ENCODE measurements at regions not wholly inside any gene's neighbourhood (a gene's known extent, or its start where the extent isn't known, plus 50 kb on each side); places are given as distances from the start of the nearest gene placed in this dataset.

DNA sequence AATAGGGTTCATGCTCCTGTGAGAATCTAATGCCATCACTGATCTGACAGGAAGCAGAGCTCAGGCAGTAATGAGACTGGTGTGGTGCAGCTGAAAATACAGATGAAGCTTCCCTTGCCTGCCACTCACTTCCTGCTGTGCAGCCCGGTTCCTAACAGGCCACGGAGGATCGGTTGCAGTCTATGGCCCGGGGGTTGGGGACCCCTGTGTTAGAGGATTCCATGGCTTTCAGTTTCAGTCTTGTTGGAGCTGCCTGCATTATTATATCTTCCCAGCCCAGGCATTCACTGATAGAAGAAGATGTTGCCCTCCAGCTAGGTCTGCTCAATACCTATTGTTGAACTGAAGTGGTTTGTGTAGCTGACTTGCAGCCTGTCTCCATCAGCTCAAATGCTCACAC is 1298.8 kb downstream of the TYW1 start:
- DNase-seq (ENCODE audit: low read depth in 3 of 3) = no peak

- no peak for DNase-seq (ENCODE audit: low read depth in 3 of 3)
Observed at GRCh38 chr7:68304536-68304935, 1293.7 kb upstream of the AUTS2 start.

- DNase-seq (ENCODE audit: low read depth in 3 of 3) = no peak
Observed at GRCh38 chr7:68306692-68307107, 1291.6 kb upstream of the AUTS2 start.

DNA sequence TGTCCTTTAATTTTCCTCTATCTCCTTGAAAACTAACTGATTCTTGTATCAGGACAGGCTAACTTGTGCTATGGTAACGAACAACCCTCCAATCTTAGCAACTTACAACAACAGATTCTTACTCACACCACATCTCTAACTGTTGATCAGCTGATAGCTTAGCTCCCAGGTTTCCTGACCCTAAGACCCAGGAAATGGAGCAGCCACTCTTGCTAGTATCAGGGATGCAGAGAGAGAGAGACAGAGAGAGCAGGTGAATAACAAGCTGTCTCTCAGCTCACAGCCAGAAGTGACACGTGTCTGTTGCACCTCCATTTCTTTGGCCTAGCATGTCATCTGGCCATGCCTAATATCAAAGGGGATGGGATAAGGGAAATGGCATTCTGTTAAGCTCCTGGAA is 1289.0 kb upstream of the AUTS2 start:
- no peak for DNase-seq (ENCODE audit: low read depth in 3 of 3)

DNA sequence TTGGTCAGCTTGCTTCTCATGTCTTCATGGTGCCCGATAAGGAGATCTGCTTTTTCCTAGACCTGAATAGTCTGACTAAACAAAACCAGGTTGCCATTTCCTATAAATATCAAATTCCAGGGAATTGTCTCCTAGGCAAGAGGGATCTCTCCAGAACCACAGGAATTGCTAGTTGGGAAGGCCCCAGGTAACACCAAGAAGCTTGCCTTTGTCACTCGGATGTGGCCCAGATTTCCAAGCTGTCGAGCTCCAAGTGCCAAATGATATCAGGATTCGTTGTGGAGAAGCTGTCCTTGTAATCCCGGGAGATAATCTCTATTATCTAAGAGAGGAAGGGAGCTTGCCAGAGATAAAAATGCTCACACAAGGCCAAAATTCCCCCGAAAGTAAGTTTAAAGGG is 1288.5 kb upstream of the AUTS2 start:
- no peak for DNase-seq (ENCODE audit: low read depth in 3 of 3)

GRCh38 chr7:68311958-68312357 is 1286.3 kb upstream of the AUTS2 start:
- no peak for DNase-seq (ENCODE audit: low read depth in 3 of 3)

DNA sequence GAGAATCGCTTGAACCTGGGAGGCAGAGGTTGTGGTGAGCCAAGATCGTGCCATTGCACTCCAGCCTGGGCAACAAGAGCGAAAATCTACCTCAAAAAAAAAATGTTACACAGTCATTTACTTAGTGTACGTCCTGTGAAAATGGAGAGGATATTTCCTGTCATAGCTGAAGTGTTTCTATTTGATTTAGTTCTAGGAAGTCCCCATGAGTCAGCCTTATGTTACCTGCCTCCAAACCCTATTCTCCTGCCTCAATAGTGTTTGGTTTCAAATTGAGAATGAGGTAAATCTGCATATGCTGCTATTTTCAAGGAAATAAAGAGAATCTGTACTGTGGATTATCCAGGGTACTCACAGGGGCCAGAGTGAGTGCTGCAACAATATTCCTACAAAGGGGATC is 1284.5 kb upstream of the AUTS2 start:
- no peak for DNase-seq (ENCODE audit: low read depth in 3 of 3)

- DNase-seq (ENCODE audit: low read depth in 3 of 3) = no peak
Observed at GRCh38 chr7:68314208-68314607, 1284.1 kb upstream of the AUTS2 start.

GRCh38 chr7:68317476-68317875 is 1280.8 kb upstream of the AUTS2 start:
- DNase-seq (ENCODE audit: low read depth in 3 of 3) = no peak

- no peak for DNase-seq (ENCODE audit: low read depth in 3 of 3)
Observed at GRCh38 chr7:68319061-68319460, 1279.2 kb upstream of the AUTS2 start.

- no peak for DNase-seq (ENCODE audit: low read depth in 3 of 3)
Observed at GRCh38 chr7:68321076-68321639, 1277.1 kb upstream of the AUTS2 start.

GRCh38 chr7:68321776-68322496 is 1276.3 kb upstream of the AUTS2 start:
- no peak for DNase-seq (ENCODE audit: low read depth in 3 of 3)

DNA sequence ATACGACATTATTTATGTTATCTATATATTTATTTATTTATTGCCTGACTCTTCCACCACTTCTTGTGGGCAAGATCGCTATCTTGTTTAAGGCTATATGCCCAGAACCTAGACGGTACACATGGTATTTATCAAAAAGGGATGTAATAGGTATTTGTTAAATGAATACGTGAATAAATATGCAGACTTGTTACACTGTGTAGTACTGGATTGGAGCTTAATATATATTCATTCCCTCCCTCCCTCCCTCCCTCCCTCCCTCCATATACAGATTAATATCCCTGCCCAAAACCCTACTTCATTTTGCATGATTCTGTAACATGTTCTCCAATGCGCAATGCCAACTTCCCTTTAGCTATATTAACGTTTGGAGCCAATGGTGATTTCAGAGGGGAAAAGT is 1273.7 kb upstream of the AUTS2 start:
- DNase-seq (ENCODE audit: low read depth in 3 of 3) = no peak

DNA sequence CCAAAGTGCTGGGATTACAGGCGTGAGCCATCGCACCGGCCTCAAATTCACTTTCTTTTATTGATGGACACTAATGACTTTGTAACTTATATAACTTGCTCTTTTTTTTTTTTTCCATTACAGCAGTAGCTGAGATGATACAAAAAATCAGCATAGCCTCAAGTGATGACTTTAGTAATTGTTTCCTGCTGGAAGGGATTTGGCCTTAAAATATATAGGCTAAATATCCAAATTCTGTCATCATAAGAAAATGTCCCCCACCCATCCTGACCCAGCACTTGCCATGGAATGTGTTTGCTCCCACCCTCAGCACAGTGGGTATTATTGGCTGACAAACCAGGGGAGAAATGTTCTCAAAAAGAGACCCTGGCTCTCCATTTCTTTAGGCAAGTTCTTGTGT is 1264.1 kb upstream of the AUTS2 start:
- DNase-seq (ENCODE audit: low read depth in 3 of 3) = no peak

DNA sequence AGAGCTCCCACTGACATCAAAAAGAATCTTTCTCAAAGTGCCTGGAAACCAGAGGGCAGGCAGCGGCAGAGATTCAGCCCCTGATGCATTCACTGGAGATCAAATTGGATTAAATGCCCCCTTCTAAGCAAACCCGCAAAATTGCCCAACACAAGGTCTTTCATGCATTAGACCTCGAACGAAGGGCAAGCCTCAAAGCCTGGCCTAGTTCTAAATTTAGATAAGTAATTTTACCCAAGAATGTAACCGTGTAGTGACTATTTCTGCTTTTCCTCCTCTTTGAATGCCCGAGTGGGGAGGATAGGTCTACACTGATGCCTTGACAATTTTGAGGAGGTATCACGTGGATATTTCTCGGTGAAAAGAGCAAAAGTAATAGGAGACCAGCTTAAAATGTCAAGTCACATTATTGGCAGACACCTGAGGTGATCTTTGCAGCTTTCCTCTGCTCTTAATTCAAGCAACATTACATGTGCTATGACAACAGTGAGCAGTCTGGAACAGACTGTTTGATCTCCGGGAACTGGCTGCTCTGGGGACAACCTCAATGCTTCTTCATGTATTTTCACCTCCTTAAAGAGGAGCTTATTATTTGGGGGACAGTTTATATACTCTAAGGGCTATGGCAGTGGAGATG is 1263.5 kb upstream of the AUTS2 start:
- no peak for DNase-seq (ENCODE audit: low read depth in 3 of 3)

GRCh38 chr7:68336594-68336993 is 1261.7 kb upstream of the AUTS2 start:
- DNase-seq (ENCODE audit: low read depth in 3 of 3) = no peak

- no peak for DNase-seq (ENCODE audit: low read depth in 3 of 3)
Observed at GRCh38 chr7:68348401-68348800, 1249.9 kb upstream of the AUTS2 start.

DNA sequence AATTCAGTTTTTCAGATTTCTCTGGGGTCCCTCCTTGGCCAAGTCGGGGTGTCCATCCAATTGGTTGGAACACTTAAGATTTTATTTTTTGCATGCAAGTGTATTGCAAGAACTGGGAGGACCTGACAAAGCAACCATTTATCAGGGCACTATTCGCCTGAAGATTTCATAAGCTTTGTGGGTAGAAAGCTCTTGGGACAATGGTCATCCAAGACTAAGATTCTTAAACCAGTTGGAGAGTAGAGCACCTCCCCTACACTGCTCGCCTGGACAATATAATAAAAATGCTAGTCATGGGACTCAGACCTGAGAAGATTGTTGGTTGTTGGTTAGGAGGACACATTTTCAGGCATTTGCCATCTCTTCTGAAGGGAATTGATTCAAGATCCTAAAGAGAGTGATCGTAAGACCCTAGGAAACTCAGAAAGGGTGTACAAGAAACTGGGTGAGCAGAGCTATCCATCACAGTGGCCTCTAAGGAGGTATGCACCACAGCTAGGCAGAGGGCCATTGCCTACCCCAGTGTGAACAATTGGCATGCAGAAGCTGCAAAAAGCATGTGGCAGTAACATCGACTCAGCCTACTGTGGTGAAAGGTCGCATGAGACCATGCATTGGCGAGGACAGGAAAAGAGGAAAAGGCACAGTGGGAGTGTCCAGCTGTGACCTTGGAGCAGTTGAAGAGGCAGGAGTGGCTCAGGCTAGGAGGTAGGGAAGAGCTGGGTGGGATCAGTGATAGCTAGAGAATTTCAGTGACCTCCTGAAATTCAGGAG is 1235.3 kb upstream of the AUTS2 start:
- no peak for DNase-seq (ENCODE audit: low read depth in 3 of 3)

DNA sequence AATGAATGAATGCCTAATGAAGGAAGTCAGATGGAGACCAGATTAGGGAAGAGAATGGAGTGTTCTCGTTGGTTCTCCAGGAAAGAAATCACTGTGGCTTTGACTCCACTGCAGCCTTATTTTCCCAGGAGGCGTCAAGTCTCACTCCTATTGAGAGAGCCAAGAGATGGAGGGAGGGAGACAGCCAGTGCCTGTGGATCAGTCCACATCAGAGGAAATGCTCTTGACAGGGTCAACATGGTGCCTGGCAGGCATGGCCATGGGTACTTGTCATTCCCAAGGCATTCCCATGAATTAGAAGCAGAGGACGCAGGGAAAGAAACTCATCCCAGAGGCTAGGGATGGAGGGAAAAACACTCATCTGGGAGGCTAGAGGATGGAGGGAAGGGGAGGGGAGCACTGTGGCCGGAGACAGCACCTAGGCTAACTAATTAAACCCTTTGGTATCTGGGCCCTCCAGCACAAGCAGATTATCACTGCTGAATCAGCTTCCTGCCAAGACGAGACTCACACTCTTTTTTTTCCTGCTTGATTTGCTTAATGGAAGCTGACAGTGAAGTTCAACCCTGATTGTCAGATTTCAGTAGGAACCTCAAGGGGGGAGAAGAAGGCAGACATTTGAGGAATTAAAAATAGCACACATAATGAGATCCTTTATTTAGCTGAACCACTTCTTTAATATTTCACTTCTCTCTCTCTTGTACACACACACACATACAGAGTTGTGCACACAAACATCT is 1233.2 kb upstream of the AUTS2 start:
- no peak for DNase-seq (ENCODE audit: low read depth in 3 of 3)

DNA sequence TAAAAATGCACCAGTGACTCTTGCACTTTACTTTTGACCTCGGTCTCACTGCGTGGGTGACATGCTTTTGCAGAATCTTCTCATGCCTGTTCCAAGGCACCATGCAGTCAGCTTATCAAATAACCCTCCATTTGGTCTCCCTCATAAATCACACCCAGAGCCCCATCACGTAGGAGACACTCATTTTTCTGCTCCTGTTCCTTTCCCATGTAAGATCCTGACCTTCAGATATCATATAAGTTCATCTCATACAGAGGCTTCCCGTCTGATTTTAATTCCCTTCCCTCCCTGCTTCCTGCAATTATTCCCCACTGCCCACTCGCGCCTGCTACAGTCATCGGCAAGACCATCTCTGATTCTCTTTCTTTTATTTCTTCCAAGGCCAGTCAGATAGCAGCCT is 1226.3 kb upstream of the AUTS2 start:
- no peak for DNase-seq (ENCODE audit: low read depth in 3 of 3)

- DNase-seq (ENCODE audit: low read depth in 3 of 3) = no peak
Observed at GRCh38 chr7:68376131-68376661, 1222.1 kb upstream of the AUTS2 start.

GRCh38 chr7:68381731-68382130 is 1216.5 kb upstream of the AUTS2 start:
- no peak for DNase-seq (ENCODE audit: low read depth in 3 of 3)

Data from stimulated activated CD4-positive, alpha-beta T cell treated with anti-CD3 and anti-CD28 coated beads, TNF-alpha, amount 100 ng/mL, for 24 hours (primary cell).